ENCODE measurements at regions not wholly inside any gene's neighbourhood (a gene's known extent, or its start where the extent isn't known, plus 50 kb on each side); places are given as distances from the start of the nearest gene placed in this dataset.

DNA sequence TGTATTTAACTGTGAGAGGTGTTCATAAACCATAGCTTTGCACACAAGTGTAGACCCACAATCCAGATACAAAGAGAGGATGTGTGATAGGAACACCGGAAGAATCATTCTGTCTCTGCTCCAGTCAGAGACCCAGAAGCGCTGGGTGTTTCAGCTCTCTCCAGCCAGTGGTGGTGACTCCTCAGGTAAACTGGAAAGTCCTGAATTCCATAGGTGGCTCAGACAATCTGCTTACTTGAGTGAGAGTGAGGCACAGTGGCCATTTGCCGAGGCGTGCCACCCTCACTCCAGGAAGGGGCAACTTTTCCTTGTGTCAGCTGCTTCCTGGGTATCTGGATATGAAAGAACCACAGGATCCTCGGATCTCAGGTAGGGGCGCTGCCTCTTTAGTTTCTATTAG, 171.5 kb downstream of the KCNS3 start:
- Histone ChIP-seq H3K27me3 (no peaks in the 10 kb centered on the region), H3K4me1 (peaks cover 16% of the 10 kb centered on the region), H3K9me3 (no peaks in the 10 kb centered on the region), H3K4me3 (no peak overlapping the region), H3K27ac (no peak overlapping the region), H3K36me3 (no peaks in the 10 kb centered on the region)
- TF ChIP-seq, protein P1, sequence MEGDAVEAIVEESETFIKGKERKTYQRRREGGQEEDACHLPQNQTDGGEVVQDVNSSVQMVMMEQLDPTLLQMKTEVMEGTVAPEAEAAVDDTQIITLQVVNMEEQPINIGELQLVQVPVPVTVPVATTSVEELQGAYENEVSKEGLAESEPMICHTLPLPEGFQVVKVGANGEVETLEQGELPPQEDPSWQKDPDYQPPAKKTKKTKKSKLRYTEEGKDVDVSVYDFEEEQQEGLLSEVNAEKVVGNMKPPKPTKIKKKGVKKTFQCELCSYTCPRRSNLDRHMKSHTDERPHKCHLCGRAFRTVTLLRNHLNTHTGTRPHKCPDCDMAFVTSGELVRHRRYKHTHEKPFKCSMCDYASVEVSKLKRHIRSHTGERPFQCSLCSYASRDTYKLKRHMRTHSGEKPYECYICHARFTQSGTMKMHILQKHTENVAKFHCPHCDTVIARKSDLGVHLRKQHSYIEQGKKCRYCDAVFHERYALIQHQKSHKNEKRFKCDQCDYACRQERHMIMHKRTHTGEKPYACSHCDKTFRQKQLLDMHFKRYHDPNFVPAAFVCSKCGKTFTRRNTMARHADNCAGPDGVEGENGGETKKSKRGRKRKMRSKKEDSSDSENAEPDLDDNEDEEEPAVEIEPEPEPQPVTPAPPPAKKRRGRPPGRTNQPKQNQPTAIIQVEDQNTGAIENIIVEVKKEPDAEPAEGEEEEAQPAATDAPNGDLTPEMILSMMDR (IDR thresholded peaks at IDR 0.05) = no peak
- ATAC-seq = no peak
- DNase-seq = no peak
- intact Hi-C loops (cut with DNase I) = no loop called here

DNA sequence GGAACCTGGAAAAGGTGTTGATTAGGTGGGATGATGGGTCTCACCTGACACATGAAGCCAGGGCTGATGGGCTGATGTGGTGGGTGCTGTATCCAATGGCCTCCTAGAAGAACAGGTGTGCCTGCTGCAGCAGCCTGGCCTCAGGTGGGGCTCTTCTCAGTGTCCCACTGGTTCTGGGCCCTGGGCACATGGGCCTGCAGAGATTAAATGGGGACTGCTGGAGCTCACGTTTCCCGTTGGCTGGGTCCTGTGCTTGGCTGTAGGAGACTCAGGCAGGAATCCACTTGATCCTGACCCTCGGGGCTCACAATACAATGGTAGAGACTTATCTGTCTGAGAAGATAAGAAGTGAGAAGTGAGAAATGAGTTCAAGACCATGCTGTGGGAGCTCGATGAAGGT, 170.9 kb downstream of the KCNS3 start:
- Histone ChIP-seq H3K9me3 (no peaks in the 10 kb centered on the region), H3K36me3 (no peaks in the 10 kb centered on the region), H3K4me3 (no peak overlapping the region), H3K4me1 (peaks cover 16% of the 10 kb centered on the region), H3K27ac (no peak overlapping the region), H3K27me3 (no peaks in the 10 kb centered on the region)
- DNase-seq (no peak), ATAC-seq (no peak)
- TF ChIP-seq, protein P1 (IDR thresholded peaks at IDR 0.05) = no peak
- intact Hi-C loops (cut with DNase I) = no loop called here

DNA sequence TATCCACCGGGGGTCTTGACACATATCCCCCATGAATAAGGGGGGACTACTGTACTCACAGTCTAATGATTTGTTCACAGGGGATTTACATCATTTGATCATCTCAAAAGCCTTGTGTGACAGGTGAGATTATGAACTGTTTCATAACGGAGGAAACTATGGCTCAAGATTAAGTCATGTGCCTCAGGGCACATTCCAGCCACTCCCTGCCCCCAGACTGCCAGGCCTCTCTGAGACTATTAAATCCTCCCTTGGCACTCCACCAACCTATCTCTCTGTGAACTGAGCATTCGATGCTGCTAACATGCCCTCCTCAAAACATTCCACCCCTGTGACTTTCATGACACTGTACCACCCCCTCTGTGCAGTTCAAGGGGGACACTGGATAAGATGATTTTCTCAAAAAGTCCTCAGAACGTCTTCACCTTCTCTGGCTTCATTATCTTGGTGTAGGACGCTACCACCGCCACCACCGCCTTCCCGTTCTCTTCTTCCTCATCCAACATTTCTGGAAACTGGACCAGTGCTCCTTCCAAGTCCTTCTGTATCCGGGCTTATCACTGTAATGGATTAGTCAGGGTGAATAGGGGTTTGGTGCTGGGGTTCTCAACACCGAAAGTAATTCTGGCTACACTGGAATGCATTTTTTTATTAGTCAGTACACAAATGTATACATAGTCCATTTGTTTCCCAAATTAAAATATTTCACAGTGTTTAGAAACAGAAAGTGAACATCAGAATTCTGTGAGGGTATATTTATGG, 169.6 kb downstream of the KCNS3 start:
- Histone ChIP-seq H3K27me3 (no peaks in the 10 kb centered on the region), H3K27ac (no peak overlapping the region), H3K4me3 (no peak overlapping the region), H3K4me1 (peaks cover 16% of the 10 kb centered on the region), H3K36me3 (no peaks in the 10 kb centered on the region), H3K9me3 (no peaks in the 10 kb centered on the region)
- TF ChIP-seq, protein P1 (IDR thresholded peaks at IDR 0.05) = no peak
- ATAC-seq = peak; percentile 77
- no peak for DNase-seq
- intact Hi-C loops (cut with DNase I) = no loop called here

DNA sequence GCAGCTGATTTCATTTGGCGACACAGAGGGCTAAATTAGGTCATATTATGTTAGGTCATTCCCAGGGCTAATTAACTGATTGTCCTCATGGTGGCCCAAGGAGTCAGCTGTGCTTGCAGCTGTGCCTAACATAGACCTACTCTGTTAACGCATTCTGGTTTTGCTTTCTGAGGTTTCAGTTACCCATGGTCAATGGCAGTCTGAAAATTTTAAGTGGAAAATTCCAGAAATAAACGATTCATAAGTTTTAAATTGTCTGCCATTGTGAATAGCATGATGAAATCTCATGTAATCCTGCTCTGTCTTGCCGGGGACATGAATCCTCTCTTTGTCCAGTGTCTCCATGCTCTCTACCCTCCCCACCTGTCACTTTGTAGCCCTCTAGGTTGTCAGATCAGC, 168.7 kb downstream of the KCNS3 start:
- Histone ChIP-seq H3K27me3 (no peaks in the 10 kb centered on the region), H3K4me1 (peaks cover 16% of the 10 kb centered on the region), H3K36me3 (no peaks in the 10 kb centered on the region), H3K27ac (no peak overlapping the region), H3K9me3 (no peaks in the 10 kb centered on the region), H3K4me3 (no peak overlapping the region)
- intact Hi-C loops (cut with DNase I) = no loop called here
- TF ChIP-seq, protein P1 (IDR thresholded peaks at IDR 0.05) = no peak
- no peak for ATAC-seq
- no peak for DNase-seq

DNA sequence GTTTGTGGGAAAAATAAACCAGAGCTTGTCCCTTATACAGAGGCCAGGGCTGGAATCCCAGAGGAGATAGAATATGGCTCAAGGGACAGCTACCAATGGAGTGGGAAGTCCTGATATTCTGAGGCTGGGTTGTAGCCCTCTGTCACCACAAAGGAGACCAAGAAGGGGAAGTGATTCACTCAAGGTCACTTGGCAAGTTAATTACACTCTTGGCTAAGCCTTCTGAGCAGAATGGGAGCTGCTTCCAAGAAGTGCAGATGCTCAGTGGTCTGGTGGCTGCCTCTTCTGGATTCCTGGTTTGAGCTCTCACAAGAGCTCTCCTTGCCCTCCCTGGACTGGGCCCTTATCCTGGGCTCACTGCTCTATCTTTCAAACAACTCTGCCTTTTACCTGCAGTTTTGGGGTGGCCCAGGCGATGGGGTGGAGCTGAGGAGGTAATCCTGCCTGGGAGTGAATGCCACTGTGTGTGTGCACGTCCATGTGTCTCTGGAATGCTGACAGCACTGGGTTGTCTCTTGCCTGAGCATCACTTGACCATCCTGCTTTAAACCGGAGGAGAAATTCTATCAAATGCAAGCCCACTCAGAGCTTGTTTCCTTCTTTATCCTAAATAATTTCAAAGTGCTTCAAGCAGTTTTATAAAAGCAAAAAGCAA, 168.2 kb downstream of the KCNS3 start:
- intact Hi-C loops (cut with DNase I) = no loop called here
- Histone ChIP-seq H3K27ac (no peak overlapping the region), H3K36me3 (no peaks in the 10 kb centered on the region), H3K9me3 (no peaks in the 10 kb centered on the region), H3K4me1 (peaks cover 16% of the 10 kb centered on the region), H3K27me3 (no peaks in the 10 kb centered on the region), H3K4me3 (no peak overlapping the region)
- TF ChIP-seq, protein P1 (IDR thresholded peaks at IDR 0.05) = no peak
- ATAC-seq = no peak
- DNase-seq = no peak
